ENCODE measurements at regions not wholly inside any gene's neighbourhood (a gene's known extent, or its start where the extent isn't known, plus 50 kb on each side); places are given as distances from the start of the nearest gene placed in this dataset.

DNA sequence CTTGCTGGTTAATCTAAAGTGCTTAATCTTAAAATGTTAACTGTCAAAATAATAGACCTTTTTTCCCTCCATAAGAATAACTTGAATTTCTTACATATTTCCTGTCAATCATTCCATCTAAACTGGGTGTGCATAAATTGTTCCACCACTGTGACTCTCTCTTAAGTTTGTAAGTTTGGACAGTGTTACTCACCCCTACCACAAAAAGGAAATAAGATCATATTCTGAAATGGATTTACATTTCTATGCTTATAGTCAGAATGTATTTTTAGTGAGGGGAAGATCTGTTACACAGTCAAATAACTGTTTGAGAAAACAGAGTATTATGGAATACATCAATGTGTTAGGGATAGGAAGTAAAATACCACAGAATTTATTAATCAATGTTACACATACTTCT is 109.6 kb upstream of the DPYD start:
- ChIA-PET CTCF (no interaction called here), POLR2A (ENCODE audit: low non-redundant PET) (no interaction called here)
- no peak overlapping the region for H3K27ac ChIP-seq (ENCODE audit: low read depth, low read length, poor library complexity, severe bottlenecking)
- H3K36me3 ChIP-seq (ENCODE audit: insufficient read depth, low read length, poor library complexity, severe bottlenecking) = no peaks in the 10 kb centered on the region
- no peak overlapping the region for H3K4me3 ChIP-seq (ENCODE audit: low read depth, low read length, poor library complexity, severe bottlenecking)
- no peak for DNase-seq (ENCODE audit: low spot score)
- no peaks in the 10 kb centered on the region for H3K4me1 ChIP-seq (ENCODE audit: insufficient read depth, low read length, poor library complexity, severe bottlenecking)
- no peaks in the 10 kb centered on the region for H3K27me3 ChIP-seq (replicated peaks; ENCODE audit: insufficient read depth, low read depth, low read length, poor library complexity)
- intact Hi-C loops (cut with micrococcal nuclease; ENCODE audit: unreplicated experiment) = no loop called here
- H3K9me3 ChIP-seq (ENCODE audit: low read depth, low read length, poor library complexity, severe bottlenecking) = no peaks in the 10 kb centered on the region
- BruUV-seq (replicated peaks) = no TSS peak
- TF ChIP-seq, protein P1, sequence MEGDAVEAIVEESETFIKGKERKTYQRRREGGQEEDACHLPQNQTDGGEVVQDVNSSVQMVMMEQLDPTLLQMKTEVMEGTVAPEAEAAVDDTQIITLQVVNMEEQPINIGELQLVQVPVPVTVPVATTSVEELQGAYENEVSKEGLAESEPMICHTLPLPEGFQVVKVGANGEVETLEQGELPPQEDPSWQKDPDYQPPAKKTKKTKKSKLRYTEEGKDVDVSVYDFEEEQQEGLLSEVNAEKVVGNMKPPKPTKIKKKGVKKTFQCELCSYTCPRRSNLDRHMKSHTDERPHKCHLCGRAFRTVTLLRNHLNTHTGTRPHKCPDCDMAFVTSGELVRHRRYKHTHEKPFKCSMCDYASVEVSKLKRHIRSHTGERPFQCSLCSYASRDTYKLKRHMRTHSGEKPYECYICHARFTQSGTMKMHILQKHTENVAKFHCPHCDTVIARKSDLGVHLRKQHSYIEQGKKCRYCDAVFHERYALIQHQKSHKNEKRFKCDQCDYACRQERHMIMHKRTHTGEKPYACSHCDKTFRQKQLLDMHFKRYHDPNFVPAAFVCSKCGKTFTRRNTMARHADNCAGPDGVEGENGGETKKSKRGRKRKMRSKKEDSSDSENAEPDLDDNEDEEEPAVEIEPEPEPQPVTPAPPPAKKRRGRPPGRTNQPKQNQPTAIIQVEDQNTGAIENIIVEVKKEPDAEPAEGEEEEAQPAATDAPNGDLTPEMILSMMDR (conservative IDR thresholded peaks at IDR 0.05; ENCODE audit: low read depth, low read length) = no peak
- no peak for TF ChIP-seq EZH2 (IDR thresholded peaks at IDR 0.05; ENCODE audit: borderline replicate concordance, low read depth, low read length, poor library complexity, severe bottlenecking)

DNA sequence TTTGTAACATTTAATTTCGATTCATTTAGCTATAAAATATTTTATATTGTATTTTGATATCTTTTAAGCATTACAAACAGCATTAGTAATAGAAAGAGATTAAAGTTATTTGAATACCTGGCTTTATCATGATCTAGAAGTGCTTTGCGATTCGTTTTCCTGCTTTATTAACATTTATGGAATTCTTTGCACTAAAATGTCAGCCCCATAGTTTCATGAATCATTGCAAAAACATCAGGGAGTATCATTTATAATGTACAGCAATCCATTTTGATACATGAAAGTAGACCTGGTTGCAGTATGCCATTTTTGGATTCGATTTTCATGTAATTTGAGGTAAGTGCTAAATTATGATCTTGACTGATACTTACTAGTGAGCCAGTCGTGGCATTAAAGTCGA is 108.0 kb upstream of the DPYD start:
- Histone ChIP-seq H3K27me3 (replicated peaks; ENCODE audit: insufficient read depth, low read depth, low read length, poor library complexity) (no peaks in the 10 kb centered on the region), H3K9me3 (ENCODE audit: low read depth, low read length, poor library complexity, severe bottlenecking) (no peaks in the 10 kb centered on the region), H3K4me3 (ENCODE audit: low read depth, low read length, poor library complexity, severe bottlenecking) (no peak overlapping the region), H3K36me3 (ENCODE audit: insufficient read depth, low read length, poor library complexity, severe bottlenecking) (no peaks in the 10 kb centered on the region), H3K27ac (ENCODE audit: low read depth, low read length, poor library complexity, severe bottlenecking) (no peak overlapping the region), H3K4me1 (ENCODE audit: insufficient read depth, low read length, poor library complexity, severe bottlenecking) (no peaks in the 10 kb centered on the region)
- POLR2A ChIA-PET (ENCODE audit: low non-redundant PET) = no interaction called here
- TF ChIP-seq EZH2 (IDR thresholded peaks at IDR 0.05; ENCODE audit: borderline replicate concordance, low read depth, low read length, poor library complexity, severe bottlenecking) = no peak
- TF ChIP-seq, protein P1 (conservative IDR thresholded peaks at IDR 0.05; ENCODE audit: low read depth, low read length) = no peak
- no TSS peak for BruUV-seq (replicated peaks)
- intact Hi-C loops (cut with micrococcal nuclease; ENCODE audit: unreplicated experiment) = no loop called here
- CTCF ChIA-PET = no interaction called here
- DNase-seq (ENCODE audit: low spot score) = no peak

DNA sequence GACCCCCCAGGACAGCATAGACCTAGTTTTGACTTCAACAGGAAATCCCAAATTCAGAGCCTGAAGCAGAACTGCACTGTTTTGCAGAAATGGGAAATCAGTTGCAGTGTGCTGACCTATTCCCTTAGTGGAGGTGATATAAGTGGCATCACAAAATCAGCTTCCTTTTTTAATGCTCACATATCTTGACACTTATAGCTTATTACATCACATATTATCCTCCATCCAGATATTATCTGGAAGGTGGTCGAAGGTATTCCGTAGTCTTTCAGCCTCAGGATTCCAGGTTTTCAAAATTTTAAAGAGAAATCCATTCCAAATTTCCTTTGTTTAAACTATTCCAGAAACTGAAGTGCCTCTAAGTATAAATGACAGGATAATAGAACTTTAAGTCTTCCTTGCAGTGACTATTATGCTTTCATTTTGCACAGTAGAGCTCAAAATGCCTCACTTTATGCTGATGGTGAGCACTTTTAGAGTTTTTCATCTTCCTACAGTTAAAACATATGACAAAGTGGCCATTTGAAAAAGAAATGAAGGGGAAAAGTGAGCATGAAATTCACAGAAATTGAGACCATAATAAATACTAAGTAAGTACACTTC is 106.4 kb upstream of the DPYD start:
- TF ChIP-seq, protein P1 (conservative IDR thresholded peaks at IDR 0.05; ENCODE audit: low read depth, low read length) = no peak
- TF ChIP-seq EZH2 (IDR thresholded peaks at IDR 0.05; ENCODE audit: borderline replicate concordance, low read depth, low read length, poor library complexity, severe bottlenecking) = no peak
- no peak for DNase-seq (ENCODE audit: low spot score)
- POLR2A ChIA-PET (ENCODE audit: low non-redundant PET) = no interaction called here
- BruUV-seq (replicated peaks) = no TSS peak
- CTCF ChIA-PET = no interaction called here
- Histone ChIP-seq H3K27ac (ENCODE audit: low read depth, low read length, poor library complexity, severe bottlenecking) (no peak overlapping the region), H3K9me3 (ENCODE audit: low read depth, low read length, poor library complexity, severe bottlenecking) (no peaks in the 10 kb centered on the region), H3K36me3 (ENCODE audit: insufficient read depth, low read length, poor library complexity, severe bottlenecking) (no peaks in the 10 kb centered on the region), H3K27me3 (replicated peaks; ENCODE audit: insufficient read depth, low read depth, low read length, poor library complexity) (no peaks in the 10 kb centered on the region), H3K4me1 (ENCODE audit: insufficient read depth, low read length, poor library complexity, severe bottlenecking) (no peaks in the 10 kb centered on the region), H3K4me3 (ENCODE audit: low read depth, low read length, poor library complexity, severe bottlenecking) (no peak overlapping the region)
- intact Hi-C loops (cut with micrococcal nuclease; ENCODE audit: unreplicated experiment) = no loop called here

Data from A673 (cell line).